Upper lobe of left lung (tissue), 6 donors: ENCODE measurements at regions not wholly inside any gene's neighbourhood (a gene's known extent, or its start where the extent isn't known, plus 50 kb on each side); places are given as distances from the start of the nearest gene placed in this dataset.

Source experiments
- ATAC-seq, 2 donors: fragments of 200-7000 bp; cut with Tn5 transposase; one replicate each; pipeline ENCODE4 v1.9.1; 2022; ENCODE audit warnings: mild to moderate bottlenecking in 2 of 2, moderate library complexity in 2 of 2; ENCODE audit not compliant: low FRiP score in 2 of 2
- DNase-seq, 2 donors: peaks; one replicate each; pipeline ENCODE4 v3.0.0-alpha.2; 2019 to 2020
- H3K27ac ChIP-seq, 4 donors: fragments of 200-600 bp; sonication (generic); one replicate each; pipeline ENCODE4 v1.5.1; 2016 to 2019
- H3K27me3 ChIP-seq, 4 donors: fragments of 200-600 bp; sonication (generic); one replicate each; pipeline ENCODE4 v1.5.1; 2017 to 2019
- H3K36me3 ChIP-seq, 4 donors: fragments of 200-600 bp; sonication (generic); one replicate each; pipeline ENCODE4 v1.5.1; 2016 to 2019
- H3K4me1 ChIP-seq, 4 donors: fragments of 200-600 bp; sonication (generic); one replicate each; pipeline ENCODE4 v1.5.1; 2018 to 2019
- H3K4me3 ChIP-seq, 4 donors: fragments of 200-600 bp; sonication (generic); one replicate each; pipeline ENCODE4 v1.5.1; 2017 to 2019; ENCODE audit warnings: mild to moderate bottlenecking in 2 of 4, moderate library complexity in 1 of 4
- H3K9me3 ChIP-seq, 4 donors: fragments of 200-600 bp; sonication (generic); one replicate each; pipeline ENCODE4 v1.5.1; 2018 to 2019
- CTCF ChIP-seq, 6 experiments: fragments of 450-650 bp in 4 of 6; fragments of 200-600 bp in 2 of 6; sonication (generic) in 2 of 6; IDR thresholded peaks; one replicate each; pipeline ENCODE4 v1.5.1; 2016 to 2019; ENCODE audit warnings: antibody characterized with exemption in 6 of 6
- EP300 ChIP-seq, 4 donors: sonication (generic); formaldehyde crosslinking; IDR thresholded peaks; one replicate each; pipeline ENCODE4 v1.5.1; 2017; ENCODE audit warnings: antibody characterized with exemption in 4 of 4, control low read depth in 2 of 4
- POLR2A ChIP-seq, 4 donors: fragments of 450-650 bp; IDR thresholded peaks; one replicate each; pipeline ENCODE4 v1.5.1; 2016 to 2017; ENCODE audit warnings: antibody characterized with exemption in 4 of 4, mild to moderate bottlenecking in 2 of 4
- POLR2AphosphoS5 ChIP-seq, 2 donors: sonication (generic); formaldehyde crosslinking; IDR thresholded peaks; one replicate each; pipeline ENCODE4 v1.5.1; 2017; ENCODE audit warnings: antibody characterized with exemption in 2 of 2
- WGBS, 2 donors: methylation state at CpG; one replicate each; pipeline ENCODE4 v1.1.5; 2017 to 2018; 5-methylcytosine and 5-hydroxymethylcytosine counted together
- donor health status: DM: no; HTN: no; CAD: no; lungs with moderate emphysema.
- donor health status: DM: no; HTN: yes; CAD: no; lungs with severe emphysema.

- WGBS, 2 donors, result 85 to 88% methylated on average over 3 of the region's 3 CpGs
- H3K27ac ChIP-seq, result no peak overlapping the region
- no peaks in the 10 kb centered on the region for H3K4me1 ChIP-seq
- H3K27me3 ChIP-seq, result no peaks in the 10 kb centered on the region
- H3K9me3 ChIP-seq, result no peaks in the 10 kb centered on the region
- DNase-seq (no peak), ATAC-seq (no peak)
- no peaks in the 10 kb centered on the region for H3K36me3 ChIP-seq
- no peak for TF ChIP-seq CTCF (IDR thresholded peaks at IDR 0.05)
- no peak for TF ChIP-seq POLR2A (IDR thresholded peaks at IDR 0.05)
- TF ChIP-seq EP300 (IDR thresholded peaks at IDR 0.05), result no peak
- TF ChIP-seq POLR2AphosphoS5 (IDR thresholded peaks at IDR 0.05), result no peak
- H3K4me3 ChIP-seq, result no peak overlapping the region
These were observed 213.0 kb upstream of the FAT4 start for GRCh38 chr4:125101719-125102118.

- no peak overlapping the region for H3K27ac ChIP-seq
- ATAC-seq, result no peak
- 52 to 76% methylated on average over 2 of the region's 2 CpGs for WGBS, 2 donors
- no peaks in the 10 kb centered on the region for H3K9me3 ChIP-seq
- H3K4me3 ChIP-seq, result no peak overlapping the region
- H3K4me1 ChIP-seq, result no peaks in the 10 kb centered on the region
- TF ChIP-seq POLR2AphosphoS5 (IDR thresholded peaks at IDR 0.05), result no peak
- H3K27me3 ChIP-seq, result no peaks in the 10 kb centered on the region
- DNase-seq, result no peak
- H3K36me3 ChIP-seq, result no peaks in the 10 kb centered on the region
These were observed 217.0 kb upstream of the FAT4 start for GRCh38 chr4:125097729-125098128.

- Histone ChIP-seq H3K27ac (no peak overlapping the region), H3K4me1 (no peaks in the 10 kb centered on the region), H3K36me3 (no peaks in the 10 kb centered on the region), H3K27me3 (no peaks in the 10 kb centered on the region), H3K4me3 (no peak overlapping the region), H3K9me3 (no peaks in the 10 kb centered on the region)
- ATAC-seq (no peak), DNase-seq (peak in 1 of 2 donors; percentile 21)
- no peak for TF ChIP-seq EP300 (IDR thresholded peaks at IDR 0.05)
- TF ChIP-seq POLR2A (IDR thresholded peaks at IDR 0.05), result no peak
- no peak for TF ChIP-seq POLR2AphosphoS5 (IDR thresholded peaks at IDR 0.05)
- no peak for TF ChIP-seq CTCF (IDR thresholded peaks at IDR 0.05)
- 67 to 75% methylated on average over 3 of the region's 3 CpGs for WGBS, 2 donors
These were observed 218.1 kb upstream of the FAT4 start for GRCh38 chr4:125096662-125097061.

GRCh38 chr4:125091541-125091940 lies 223.2 kb upstream of the FAT4 start:
- Histone ChIP-seq H3K4me3 (no peak overlapping the region), H3K36me3 (no peaks in the 10 kb centered on the region), H3K27me3 (no peaks in the 10 kb centered on the region), H3K4me1 (no peaks in the 10 kb centered on the region), H3K27ac (no peak overlapping the region), H3K9me3 (no peaks in the 10 kb centered on the region)
- DNase-seq, result no peak
- no peak for ATAC-seq
- TF ChIP-seq POLR2AphosphoS5 (IDR thresholded peaks at IDR 0.05), result no peak
- TF ChIP-seq CTCF (IDR thresholded peaks at IDR 0.05), result no peak
- no peak for TF ChIP-seq EP300 (IDR thresholded peaks at IDR 0.05)
- TF ChIP-seq POLR2A (IDR thresholded peaks at IDR 0.05), result no peak
- WGBS, 2 donors, result 86 to 90% methylated on average over 4 of the region's 4 CpGs

- no peak overlapping the region for H3K27ac ChIP-seq
- WGBS, 2 donors, result 88 to 95% methylated on average over 1 of the region's 1 CpG
- DNase-seq, result no peak
- no peak for ATAC-seq
- no peaks in the 10 kb centered on the region for H3K36me3 ChIP-seq
- no peaks in the 10 kb centered on the region for H3K27me3 ChIP-seq
- no peaks in the 10 kb centered on the region for H3K9me3 ChIP-seq
- H3K4me3 ChIP-seq, result no peak overlapping the region
- no peaks in the 10 kb centered on the region for H3K4me1 ChIP-seq
- TF ChIP-seq POLR2AphosphoS5 (IDR thresholded peaks at IDR 0.05), result no peak
- no peak for TF ChIP-seq POLR2A (IDR thresholded peaks at IDR 0.05)
- TF ChIP-seq CTCF (IDR thresholded peaks at IDR 0.05), result no peak
- TF ChIP-seq EP300 (IDR thresholded peaks at IDR 0.05), result no peak
These were observed 223.7 kb upstream of the FAT4 start for GRCh38 chr4:125091101-125091500.
